GM19467 (cell line): ENCODE measurements at regions not wholly inside any gene's neighbourhood (a gene's known extent, or its start where the extent isn't known, plus 50 kb on each side); places are given as distances from the start of the nearest gene placed in this dataset.
A peak's percentile ranks its signal among the peaks of the same experiment; 100 is the strongest.
"Not testable (repeated sequence)": the region's sequence is repeated elsewhere in the genome, so short reads cannot be mapped to it uniquely, and the experiment has no call there.

Source experiments
- ATAC-seq: cut with Tn5 transposase; IDR thresholded peaks from one replicate; pipeline ENCODE4 v1.9.1; 2021; ENCODE audit warnings: mild to moderate bottlenecking, moderate library complexity; ENCODE audit not compliant: unreplicated experiment

- no peak for ATAC-seq
These were observed 50.4 kb upstream of the CECR2 start for GRCh38 chr22:17318817-17319216.

- no peak for ATAC-seq
These were observed 54.0 kb upstream of the CECR2 start for GRCh38 chr22:17315310-17315709.

- ATAC-seq = no peak
These were observed 54.8 kb upstream of the CECR2 start for GRCh38 chr22:17314487-17314886.

GRCh38 chr22:17313626-17314025, 55.6 kb upstream of the CECR2 start:
- no peak for ATAC-seq

GRCh38 chr22:17307566-17307965, 61.7 kb upstream of the CECR2 start:
- ATAC-seq = no peak

GRCh38 chr22:17305076-17305475, 64.2 kb upstream of the CECR2 start:
- no peak for ATAC-seq

GRCh38 chr22:17303840-17304779, 65.2 kb upstream of the CECR2 start:
- peak; percentile 66 for ATAC-seq

- no peak for ATAC-seq
These were observed 65.8 kb upstream of the CECR2 start for GRCh38 chr22:17303441-17303839.

- ATAC-seq = no peak
These were observed 66.6 kb upstream of the CECR2 start for GRCh38 chr22:17302616-17303015.

GRCh38 chr22:17300926-17301325, 68.3 kb upstream of the CECR2 start:
- no peak for ATAC-seq

GRCh38 chr22:17298805-17299502, 70.3 kb upstream of the CECR2 start:
- not testable (repeated sequence) for ATAC-seq

- no peak for ATAC-seq
These were observed 66.4 kb upstream of the ADA2 start for GRCh38 chr22:17285656-17286055.

- ATAC-seq = no peak
These were observed 65.7 kb upstream of the ADA2 start for GRCh38 chr22:17284888-17285287.

- no peak for ATAC-seq
These were observed 65.2 kb upstream of the ADA2 start for GRCh38 chr22:17284466-17284865.

GRCh38 chr22:17283865-17284264, 64.6 kb upstream of the ADA2 start:
- not testable (repeated sequence) for ATAC-seq

GRCh38 chr22:17283423-17283822, 64.2 kb upstream of the ADA2 start:
- no peak for ATAC-seq

GRCh38 chr22:17281440-17281841, 62.2 kb upstream of the ADA2 start:
- ATAC-seq = no peak

- no peak for ATAC-seq
These were observed 61.8 kb upstream of the ADA2 start for GRCh38 chr22:17281026-17281425.

GRCh38 chr22:17272511-17272991, 53.3 kb upstream of the ADA2 start:
- no peak for ATAC-seq

- no peak for ATAC-seq
These were observed 52.6 kb upstream of the ADA2 start for GRCh38 chr22:17271711-17272451.

GRCh38 chr22:17269607-17270261, 50.5 kb upstream of the ADA2 start:
- no peak for ATAC-seq
